ENCODE measurements at regions not wholly inside any gene's neighbourhood (a gene's known extent, or its start where the extent isn't known, plus 50 kb on each side); places are given as distances from the start of the nearest gene placed in this dataset.
"Not testable (repeated sequence)": the region's sequence is repeated elsewhere in the genome, so short reads cannot be mapped to it uniquely, and the experiment has no call there.

- Histone ChIP-seq H3K9me3 (ENCODE audit: low read length) (no peaks in the 10 kb centered on the region), H3K4me1 (ENCODE audit: insufficient read depth, low read length) (peaks cover 47% of the 10 kb centered on the region), H3K27me3 (ENCODE audit: insufficient read depth, low read length) (no peaks in the 10 kb centered on the region), H3K4me3 (ENCODE audit: low read length) (no peak overlapping the region), H3K36me3 (ENCODE audit: insufficient read depth, low read length) (peaks cover 5% of the 10 kb centered on the region), H2AFZ (ENCODE audit: low read depth, low read length) (no peak overlapping the region)
Observed at GRCh38 chr3:168817177-168817576, 721.5 kb upstream of the GOLIM4 start.

DNA sequence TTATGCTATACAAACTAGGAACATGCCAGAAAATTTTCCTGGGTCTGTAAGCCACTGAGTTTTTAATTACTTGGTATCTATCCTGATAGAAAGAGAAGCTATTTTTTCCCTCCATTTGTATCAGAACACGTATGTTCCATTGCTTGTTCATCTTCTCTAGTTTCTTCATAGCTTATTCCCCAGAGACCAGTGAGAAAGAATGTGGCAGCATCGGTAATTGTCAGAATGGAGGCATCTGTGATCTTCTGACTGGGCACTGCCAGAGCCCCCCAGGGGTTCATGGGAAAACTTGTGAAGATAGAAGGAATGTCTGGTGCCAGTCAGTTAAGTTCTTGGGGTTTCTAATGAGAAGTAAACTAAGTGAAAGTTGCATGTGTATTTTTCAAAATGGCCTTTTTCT, 720.2 kb upstream of the GOLIM4 start:
- Histone ChIP-seq H3K9me3 (ENCODE audit: low read length) (no peaks in the 10 kb centered on the region), H3K4me1 (ENCODE audit: insufficient read depth, low read length) (peaks cover 57% of the 10 kb centered on the region), H2AFZ (ENCODE audit: low read depth, low read length) (no peak overlapping the region), H3K4me3 (ENCODE audit: low read length) (no peak overlapping the region), H3K36me3 (ENCODE audit: insufficient read depth, low read length) (peaks cover 5% of the 10 kb centered on the region), H3K27me3 (ENCODE audit: insufficient read depth, low read length) (no peaks in the 10 kb centered on the region)

DNA sequence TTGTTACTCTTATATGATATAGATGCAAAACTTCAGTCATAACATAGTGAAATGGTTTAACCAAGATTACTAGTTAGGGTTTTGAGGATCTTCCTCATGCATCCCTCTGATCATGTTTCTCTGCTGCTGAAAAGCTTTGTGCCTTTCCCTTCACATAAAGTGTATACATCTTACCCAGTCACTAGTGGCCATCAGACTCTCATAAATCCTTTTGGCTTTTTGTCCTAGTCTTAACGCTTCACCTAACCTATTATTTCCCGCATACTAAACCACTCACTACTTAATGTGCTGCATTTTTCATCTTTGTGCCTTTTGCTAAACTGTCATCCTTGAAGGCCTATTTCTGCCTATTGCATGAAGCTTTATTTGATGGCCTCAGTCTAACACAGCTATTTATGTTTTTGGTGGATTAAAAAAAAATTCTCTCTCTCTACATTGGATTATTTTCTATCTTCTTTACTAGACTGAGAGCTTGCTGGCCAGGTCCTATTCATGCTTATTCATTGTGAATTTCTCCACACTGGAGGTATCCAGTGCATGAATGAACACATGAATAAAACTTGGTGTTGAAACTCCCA, 717.6 kb upstream of the GOLIM4 start:
- no peaks in the 10 kb centered on the region for H3K27me3 ChIP-seq (ENCODE audit: insufficient read depth, low read length)
- no peaks in the 10 kb centered on the region for H3K9me3 ChIP-seq (ENCODE audit: low read length)
- no peak overlapping the region for H3K4me3 ChIP-seq (ENCODE audit: low read length)
- peaks cover 3% of the 10 kb centered on the region for H3K36me3 ChIP-seq (ENCODE audit: insufficient read depth, low read length)
- H2AFZ ChIP-seq (ENCODE audit: low read depth, low read length), result no peak overlapping the region
- H3K4me1 ChIP-seq (ENCODE audit: insufficient read depth, low read length), result peaks cover 66% of the 10 kb centered on the region

- H3K36me3 ChIP-seq (ENCODE audit: insufficient read depth, low read length), result no peaks in the 10 kb centered on the region
- no peaks in the 10 kb centered on the region for H3K9me3 ChIP-seq (ENCODE audit: low read length)
- no peaks in the 10 kb centered on the region for H3K27me3 ChIP-seq (ENCODE audit: insufficient read depth, low read length)
- H3K4me3 ChIP-seq (ENCODE audit: low read length), result no peak overlapping the region
- H3K4me1 ChIP-seq (ENCODE audit: insufficient read depth, low read length), result peaks cover 75% of the 10 kb centered on the region
- no peak overlapping the region for H2AFZ ChIP-seq (ENCODE audit: low read depth, low read length)
Observed at GRCh38 chr3:168812234-168812633, 716.5 kb upstream of the GOLIM4 start.

DNA sequence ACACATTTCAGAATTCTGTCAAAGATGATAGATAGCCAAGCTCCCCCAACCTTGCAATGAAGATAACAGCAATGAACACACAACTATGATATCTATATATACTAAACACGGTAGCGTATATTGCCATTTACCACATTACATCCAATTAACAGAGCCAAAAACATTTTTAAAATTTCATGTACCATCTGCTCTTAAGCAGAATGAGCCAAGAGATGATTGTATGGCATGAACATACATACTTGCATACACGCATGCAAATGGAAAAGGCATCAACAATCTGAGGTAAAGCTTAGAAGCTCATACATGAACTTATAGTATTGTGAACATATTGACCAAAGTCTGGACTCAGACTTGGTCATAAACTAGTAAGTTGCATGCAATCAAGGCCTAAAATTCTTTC, 712.9 kb upstream of the GOLIM4 start:
- no peak overlapping the region for H3K4me3 ChIP-seq (ENCODE audit: low read length)

DNA sequence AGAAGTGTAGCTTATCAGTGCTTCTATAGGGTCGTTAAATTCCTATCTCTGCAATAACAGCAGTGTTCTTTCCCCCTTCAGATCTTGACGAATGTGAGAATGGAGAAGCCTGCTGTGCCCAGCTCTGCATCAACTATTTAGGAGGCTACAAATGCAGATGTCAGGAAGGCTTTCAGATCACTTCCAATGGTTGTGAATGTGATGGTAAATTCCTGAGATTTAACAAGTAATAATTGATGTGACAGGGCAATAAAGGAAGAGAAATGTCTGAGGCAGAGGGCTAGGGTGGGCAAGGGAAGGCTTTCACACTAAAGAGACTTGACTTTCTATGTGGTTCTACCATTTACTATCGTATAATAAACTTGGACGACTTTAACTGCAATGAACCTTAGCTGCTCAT, 711.7 kb upstream of the GOLIM4 start:
- Histone ChIP-seq H3K4me3 (ENCODE audit: low read length) (no peak overlapping the region), H3K4me1 (ENCODE audit: insufficient read depth, low read length) (peaks cover 70% of the 10 kb centered on the region), H2AFZ (ENCODE audit: low read depth, low read length) (no peak overlapping the region), H3K9me3 (ENCODE audit: low read length) (no peaks in the 10 kb centered on the region), H3K36me3 (ENCODE audit: insufficient read depth, low read length) (no peaks in the 10 kb centered on the region), H3K27me3 (ENCODE audit: insufficient read depth, low read length) (no peaks in the 10 kb centered on the region)

More for the DNA sequence above, 712.9 kb upstream of the GOLIM4 start:
- peaks cover 71% of the 10 kb centered on the region for H3K4me1 ChIP-seq (ENCODE audit: insufficient read depth, low read length)
- no peak overlapping the region for H2AFZ ChIP-seq (ENCODE audit: low read depth, low read length)
- no peaks in the 10 kb centered on the region for H3K36me3 ChIP-seq (ENCODE audit: insufficient read depth, low read length)
- H3K27me3 ChIP-seq (ENCODE audit: insufficient read depth, low read length), result no peaks in the 10 kb centered on the region
- H3K9me3 ChIP-seq (ENCODE audit: low read length), result no peaks in the 10 kb centered on the region

DNA sequence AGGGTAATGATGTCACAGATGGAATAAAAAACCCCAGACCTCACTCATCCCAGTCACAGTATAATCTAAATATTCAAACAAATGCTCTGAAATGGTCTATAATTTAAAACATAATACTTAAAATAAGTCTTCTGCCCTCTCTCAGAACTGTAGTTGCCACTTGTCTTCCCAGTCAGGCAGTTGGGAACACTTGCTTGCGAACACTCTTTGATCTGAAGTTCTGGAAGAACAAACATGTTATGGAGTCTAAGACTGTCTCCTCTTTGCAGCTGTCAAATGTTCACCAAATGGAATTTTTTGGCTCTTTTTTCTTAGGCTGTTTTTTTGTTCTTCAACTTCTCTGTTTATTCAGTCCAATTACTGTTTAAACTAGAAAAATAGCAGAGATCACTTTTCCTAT, 711.1 kb upstream of the GOLIM4 start:
- peaks cover 73% of the 10 kb centered on the region for H3K4me1 ChIP-seq (ENCODE audit: insufficient read depth, low read length)
- no peaks in the 10 kb centered on the region for H3K9me3 ChIP-seq (ENCODE audit: low read length)
- H3K27me3 ChIP-seq (ENCODE audit: insufficient read depth, low read length), result no peaks in the 10 kb centered on the region
- no peaks in the 10 kb centered on the region for H3K36me3 ChIP-seq (ENCODE audit: insufficient read depth, low read length)
- no peak overlapping the region for H3K4me3 ChIP-seq (ENCODE audit: low read length)
- no peak overlapping the region for H2AFZ ChIP-seq (ENCODE audit: low read depth, low read length)

DNA sequence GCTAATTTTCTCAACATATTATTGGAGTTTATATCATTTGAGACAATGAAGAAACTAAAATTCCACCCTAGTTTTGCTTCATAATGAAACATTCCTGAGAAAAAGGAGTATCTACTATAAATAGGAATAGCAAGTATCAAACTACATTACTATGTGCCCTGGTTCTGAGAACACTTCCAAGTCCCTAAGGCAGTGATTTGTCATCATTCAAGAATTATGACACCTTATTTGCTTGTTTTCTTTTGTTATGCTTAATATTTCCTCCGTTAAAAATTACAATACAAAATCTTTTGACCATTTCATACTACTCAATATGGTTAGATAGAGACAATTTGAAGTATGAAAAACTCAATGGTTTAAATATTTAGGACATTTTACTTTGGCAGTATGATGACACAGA, 707.8 kb upstream of the GOLIM4 start:
- Histone ChIP-seq H3K27me3 (ENCODE audit: insufficient read depth, low read length) (no peaks in the 10 kb centered on the region), H3K4me3 (ENCODE audit: low read length) (no peak overlapping the region), H3K4me1 (ENCODE audit: insufficient read depth, low read length) (peaks cover 64% of the 10 kb centered on the region), H3K9me3 (ENCODE audit: low read length) (no peaks in the 10 kb centered on the region), H3K36me3 (ENCODE audit: insufficient read depth, low read length) (no peaks in the 10 kb centered on the region), H2AFZ (ENCODE audit: low read depth, low read length) (no peak overlapping the region)

DNA sequence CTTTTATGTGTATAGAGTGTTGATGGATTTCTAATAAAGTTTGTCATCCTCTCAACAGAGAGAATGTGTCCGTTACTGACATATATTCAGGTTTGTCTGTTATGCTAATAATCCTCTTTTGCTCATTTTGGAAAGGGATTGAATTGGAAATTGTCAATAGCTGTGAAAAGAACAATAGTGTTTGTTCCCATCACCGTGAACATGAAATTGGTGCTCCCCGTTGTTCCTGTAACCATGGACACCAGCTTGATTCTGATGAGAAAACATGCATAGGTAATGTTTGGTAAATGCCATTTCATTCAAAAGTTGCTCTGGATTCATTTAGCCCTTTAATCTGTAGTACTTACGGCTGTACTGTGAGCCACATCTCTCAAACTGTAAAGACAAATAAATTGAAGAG, 707.0 kb upstream of the GOLIM4 start:
- Histone ChIP-seq H3K4me1 (ENCODE audit: insufficient read depth, low read length) (peaks cover 57% of the 10 kb centered on the region), H3K27me3 (ENCODE audit: insufficient read depth, low read length) (no peaks in the 10 kb centered on the region), H3K4me3 (ENCODE audit: low read length) (no peak overlapping the region), H3K36me3 (ENCODE audit: insufficient read depth, low read length) (no peaks in the 10 kb centered on the region), H2AFZ (ENCODE audit: low read depth, low read length) (no peak overlapping the region), H3K9me3 (ENCODE audit: low read length) (no peaks in the 10 kb centered on the region)

DNA sequence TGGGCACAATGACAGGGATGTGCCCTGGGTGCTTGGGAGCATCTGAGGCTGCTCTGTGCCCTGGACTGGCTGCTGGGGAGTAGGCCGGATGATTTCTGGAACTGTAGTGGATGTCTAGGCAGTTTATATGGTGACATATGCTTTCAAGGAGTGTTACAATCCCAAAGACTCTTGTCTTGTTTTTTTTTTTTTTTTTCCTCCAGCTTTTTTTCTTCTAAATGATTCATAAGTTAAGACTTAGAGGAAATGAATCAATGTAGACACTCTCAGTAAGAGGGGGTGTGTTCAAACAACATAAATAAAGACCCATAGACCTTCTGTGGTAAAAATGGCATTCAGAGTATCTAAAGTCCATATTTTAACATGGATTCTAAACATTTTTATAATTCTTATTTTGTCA, 706.1 kb upstream of the GOLIM4 start:
- Histone ChIP-seq H3K9me3 (ENCODE audit: low read length) (no peaks in the 10 kb centered on the region), H2AFZ (ENCODE audit: low read depth, low read length) (no peak overlapping the region), H3K27me3 (ENCODE audit: insufficient read depth, low read length) (no peaks in the 10 kb centered on the region), H3K36me3 (ENCODE audit: insufficient read depth, low read length) (no peaks in the 10 kb centered on the region), H3K4me3 (ENCODE audit: low read length) (no peak overlapping the region), H3K4me1 (ENCODE audit: insufficient read depth, low read length) (peaks cover 48% of the 10 kb centered on the region)

- Histone ChIP-seq H2AFZ (ENCODE audit: low read depth, low read length) (no peak overlapping the region), H3K9me3 (ENCODE audit: low read length) (no peaks in the 10 kb centered on the region), H3K27me3 (ENCODE audit: insufficient read depth, low read length) (no peaks in the 10 kb centered on the region), H3K4me3 (ENCODE audit: low read length) (no peak overlapping the region), H3K36me3 (ENCODE audit: insufficient read depth, low read length) (no peaks in the 10 kb centered on the region), H3K4me1 (ENCODE audit: insufficient read depth, low read length) (peaks cover 2% of the 10 kb centered on the region)
Observed at GRCh38 chr3:168796339-168796738, 700.6 kb upstream of the GOLIM4 start.

DNA sequence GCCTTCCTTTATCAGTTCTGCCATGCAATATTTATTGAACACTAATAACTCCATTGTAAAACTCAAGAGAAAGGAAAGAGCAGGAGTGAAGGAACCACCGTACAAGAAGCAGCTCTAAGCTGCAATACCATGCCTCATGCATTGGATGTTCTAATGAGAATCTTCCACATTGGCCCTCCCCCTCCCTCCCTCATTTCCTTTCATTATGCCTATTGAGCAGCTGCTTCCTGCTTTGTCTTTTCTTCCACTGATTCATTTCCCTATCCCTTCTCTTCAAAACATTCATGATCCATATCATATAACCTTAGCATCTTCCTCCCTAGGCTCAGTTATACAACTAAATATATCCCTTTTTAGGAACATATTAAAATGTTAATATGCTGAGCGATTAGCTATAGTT, 698.7 kb upstream of the GOLIM4 start:
- Histone ChIP-seq H3K4me3 (ENCODE audit: low read length) (no peak overlapping the region), H3K27me3 (ENCODE audit: insufficient read depth, low read length) (no peaks in the 10 kb centered on the region), H3K9me3 (ENCODE audit: low read length) (no peaks in the 10 kb centered on the region), H2AFZ (ENCODE audit: low read depth, low read length) (no peak overlapping the region), H3K36me3 (ENCODE audit: insufficient read depth, low read length) (no peaks in the 10 kb centered on the region), H3K4me1 (ENCODE audit: insufficient read depth, low read length) (no peaks in the 10 kb centered on the region)

DNA sequence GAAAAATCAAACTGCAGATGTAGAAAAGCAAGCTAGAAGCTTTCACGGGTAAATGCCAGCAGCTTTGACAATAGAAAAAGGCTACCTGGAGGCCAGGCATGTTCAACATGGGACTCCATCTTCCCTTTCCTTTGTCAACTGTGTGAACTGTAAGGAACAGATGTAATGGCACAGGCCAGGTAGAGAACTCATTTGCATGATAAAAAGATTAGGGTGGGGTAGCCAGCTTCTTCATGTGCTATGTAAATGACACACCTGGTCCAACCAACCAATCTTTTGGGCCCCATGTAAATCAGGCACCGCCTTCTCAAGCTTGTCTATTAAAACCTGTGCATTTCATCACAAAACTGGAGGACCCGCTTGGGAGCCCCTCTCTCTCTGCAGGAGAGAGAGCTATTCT, 686.5 kb upstream of the GOLIM4 start:
- no peaks in the 10 kb centered on the region for H3K36me3 ChIP-seq (ENCODE audit: insufficient read depth, low read length)

GRCh38 chr3:168779970-168780645, 684.4 kb upstream of the GOLIM4 start:
- H3K4me3 ChIP-seq (ENCODE audit: low read length); H3K4me1 ChIP-seq (ENCODE audit: insufficient read depth, low read length): not testable (repeated sequence)

More for the DNA sequence above, 686.5 kb upstream of the GOLIM4 start:
- no peak overlapping the region for H2AFZ ChIP-seq (ENCODE audit: low read depth, low read length)
- H3K4me1 ChIP-seq (ENCODE audit: insufficient read depth, low read length), result peaks cover 5% of the 10 kb centered on the region
- H3K4me3 ChIP-seq (ENCODE audit: low read length), result no peak overlapping the region
- no peaks in the 10 kb centered on the region for H3K27me3 ChIP-seq (ENCODE audit: insufficient read depth, low read length)
- no peaks in the 10 kb centered on the region for H3K9me3 ChIP-seq (ENCODE audit: low read length)

More at GRCh38 chr3:168779970-168780645, 684.4 kb upstream of the GOLIM4 start:
- not testable (repeated sequence) for H3K9me3 ChIP-seq (ENCODE audit: low read length); H3K36me3 ChIP-seq (ENCODE audit: insufficient read depth, low read length); H2AFZ ChIP-seq (ENCODE audit: low read depth, low read length); H3K27me3 ChIP-seq (ENCODE audit: insufficient read depth, low read length)
